GM10266 (cell line): ENCODE measurements at regions not wholly inside any gene's neighbourhood (a gene's known extent, or its start where the extent isn't known, plus 50 kb on each side); places are given as distances from the start of the nearest gene placed in this dataset.
A peak's percentile ranks its signal among the peaks of the same experiment; 100 is the strongest.
"Not testable (repeated sequence)": the region's sequence is repeated elsewhere in the genome, so short reads cannot be mapped to it uniquely, and the experiment has no call there.

Experiments
- DNase-seq: peaks from one replicate; pipeline ENCODE4 v3.0.0; 2012; ENCODE audit errors: extremely low spot score
- TF ChIP-seq, protein P1 (sequence below): IDR thresholded peaks from 2 replicates; pipeline ENCODE4 v1.5.1; 2012; ENCODE audit warnings: mild to moderate bottlenecking, low read depth; ENCODE audit not compliant: control insufficient read depth, insufficient read depth; ENCODE audit errors: missing control alignments

GRCh38 chr17:31798205-31798724 is 60.8 kb downstream of the COPRS start:
- no peak for DNase-seq
- TF ChIP-seq, protein P1, sequence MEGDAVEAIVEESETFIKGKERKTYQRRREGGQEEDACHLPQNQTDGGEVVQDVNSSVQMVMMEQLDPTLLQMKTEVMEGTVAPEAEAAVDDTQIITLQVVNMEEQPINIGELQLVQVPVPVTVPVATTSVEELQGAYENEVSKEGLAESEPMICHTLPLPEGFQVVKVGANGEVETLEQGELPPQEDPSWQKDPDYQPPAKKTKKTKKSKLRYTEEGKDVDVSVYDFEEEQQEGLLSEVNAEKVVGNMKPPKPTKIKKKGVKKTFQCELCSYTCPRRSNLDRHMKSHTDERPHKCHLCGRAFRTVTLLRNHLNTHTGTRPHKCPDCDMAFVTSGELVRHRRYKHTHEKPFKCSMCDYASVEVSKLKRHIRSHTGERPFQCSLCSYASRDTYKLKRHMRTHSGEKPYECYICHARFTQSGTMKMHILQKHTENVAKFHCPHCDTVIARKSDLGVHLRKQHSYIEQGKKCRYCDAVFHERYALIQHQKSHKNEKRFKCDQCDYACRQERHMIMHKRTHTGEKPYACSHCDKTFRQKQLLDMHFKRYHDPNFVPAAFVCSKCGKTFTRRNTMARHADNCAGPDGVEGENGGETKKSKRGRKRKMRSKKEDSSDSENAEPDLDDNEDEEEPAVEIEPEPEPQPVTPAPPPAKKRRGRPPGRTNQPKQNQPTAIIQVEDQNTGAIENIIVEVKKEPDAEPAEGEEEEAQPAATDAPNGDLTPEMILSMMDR, result no peak

- not testable (repeated sequence) for DNase-seq
These were observed 63.1 kb downstream of the COPRS start for GRCh38 chr17:31795941-31796340.

DNA sequence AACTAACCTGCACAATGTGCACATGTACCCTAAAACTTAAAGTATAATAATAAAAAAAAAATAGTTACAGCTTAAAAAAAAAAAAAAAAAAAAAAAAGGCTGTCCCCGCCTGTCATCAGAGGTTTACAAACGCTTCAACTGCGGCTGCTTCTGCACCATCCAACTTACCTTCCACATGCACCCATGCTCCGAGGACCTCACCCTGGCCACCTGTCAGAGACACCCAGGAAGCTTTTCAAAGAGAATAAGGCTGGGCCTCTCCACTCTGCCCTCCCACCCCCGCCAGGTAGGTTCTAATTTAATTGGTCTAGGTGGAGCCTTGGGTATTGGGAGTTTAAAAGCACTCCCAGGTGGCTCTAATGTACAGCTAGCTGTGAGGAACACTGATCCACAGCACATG is 64.9 kb downstream of the COPRS start:
- DNase-seq, result no peak
- TF ChIP-seq, protein P1, result no peak

- not testable (repeated sequence) for DNase-seq
These were observed 65.4 kb downstream of the COPRS start for GRCh38 chr17:31793634-31794033.

GRCh38 chr17:31792007-31792585 is 66.9 kb downstream of the COPRS start:
- no peak for DNase-seq
- TF ChIP-seq, protein P1, result no peak

DNA sequence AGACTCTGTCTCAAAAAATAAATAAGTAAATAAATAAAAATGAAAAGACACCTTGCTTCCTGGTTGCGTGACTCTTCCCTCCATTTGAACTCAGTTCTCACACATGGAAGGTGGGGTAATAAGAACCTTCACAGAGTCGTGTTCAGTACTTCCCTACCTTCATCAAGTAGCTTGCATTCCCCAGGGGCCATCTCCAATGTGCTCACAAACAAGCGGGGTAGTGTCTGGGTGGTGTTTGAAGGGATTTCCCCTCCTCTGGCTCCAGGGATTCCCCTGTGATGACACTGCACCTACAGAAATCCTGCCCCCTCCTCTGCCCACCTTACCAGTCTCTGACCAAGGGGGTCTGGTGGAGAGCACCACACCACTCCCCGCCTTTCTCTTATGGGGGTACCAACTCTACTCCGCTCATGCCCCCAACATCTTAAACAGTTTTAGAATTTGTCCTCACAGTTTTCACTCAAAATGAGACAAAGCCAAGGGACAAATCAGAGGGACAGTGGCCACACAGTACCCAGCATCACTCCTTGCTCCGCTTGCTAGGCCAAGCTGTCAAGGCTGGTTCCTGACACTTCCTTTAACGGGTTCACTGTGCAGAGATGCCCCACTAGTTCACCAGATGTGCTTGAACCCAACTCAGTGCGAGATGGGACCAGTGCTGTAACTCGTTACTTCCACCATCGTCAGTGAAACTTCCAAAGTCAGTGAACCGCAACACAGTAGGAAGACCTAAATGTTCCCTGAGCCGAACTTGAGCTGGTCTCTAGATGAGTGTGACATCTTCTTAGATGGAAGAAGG is 69.1 kb downstream of the COPRS start:
- TF ChIP-seq, protein P1, result no peak
- peak; percentile 43 for DNase-seq

DNA sequence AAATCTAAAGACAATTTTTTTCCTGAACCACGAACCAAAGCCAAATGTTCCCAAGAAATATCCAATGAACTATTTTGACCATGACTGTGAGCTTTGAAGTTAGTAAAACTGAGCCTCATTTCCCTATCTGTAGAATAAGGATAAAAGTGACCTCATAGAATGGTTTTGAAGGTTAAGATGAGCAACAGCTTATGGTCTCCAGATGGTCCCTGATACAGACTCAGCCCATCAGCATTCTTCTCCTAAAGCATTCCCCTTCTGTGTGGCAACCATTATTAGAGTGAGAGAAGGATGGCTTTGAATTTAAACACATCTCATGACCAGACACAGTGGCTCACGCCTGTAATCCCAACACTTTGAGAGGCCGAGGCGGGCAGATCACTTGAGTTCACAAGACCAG is 70.1 kb downstream of the COPRS start:
- TF ChIP-seq, protein P1, result no peak

DNA sequence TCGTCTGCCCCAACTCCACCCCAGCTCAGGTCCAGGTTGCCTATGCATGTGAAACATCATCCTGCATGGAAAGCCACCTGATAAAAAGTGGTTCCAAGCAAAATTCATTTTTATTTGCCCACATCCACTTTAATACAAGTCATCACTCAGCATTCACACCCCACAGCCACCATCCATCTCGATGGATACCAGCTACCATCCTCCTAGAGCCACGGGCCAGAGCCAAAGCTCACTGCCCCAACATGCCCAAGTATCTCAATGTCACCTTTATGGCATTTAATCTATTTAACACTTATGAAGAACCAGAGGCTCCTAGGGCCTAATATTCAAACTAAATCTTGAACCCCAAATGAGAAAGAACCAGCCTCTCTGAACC is 70.5 kb downstream of the COPRS start:
- no peak for DNase-seq
- TF ChIP-seq, protein P1, result no peak

More for the DNA sequence above, 70.1 kb downstream of the COPRS start:
- DNase-seq, result no peak
